GM23248 (cell line): ENCODE measurements at regions not wholly inside any gene's neighbourhood (a gene's known extent, or its start where the extent isn't known, plus 50 kb on each side); places are given as distances from the start of the nearest gene placed in this dataset.

ENCODE experiments used
- DNase-seq: peaks from one replicate; pipeline ENCODE4 v3.0.0-alpha.2; 2015
- H2AFZ ChIP-seq: fragments of 200-600 bp; sonication (generic); 2 replicates; pipeline ENCODE4 v1.6.1; 2016; ENCODE audit warnings: antibody characterized with exemption
- H3F3A ChIP-seq: fragments of 200-600 bp; sonication (generic); 2 replicates; pipeline ENCODE4 v1.6.1; 2016; ENCODE audit warnings: mild to moderate bottlenecking, antibody characterized with exemption, mixed run types; ENCODE audit not compliant: insufficient read depth
- H3K27ac ChIP-seq: fragments of 200-600 bp; sonication (generic); 2 replicates; pipeline ENCODE4 v1.5.1; 2016; ENCODE audit warnings: mild to moderate bottlenecking
- H3K27me3 ChIP-seq: fragments of 200-600 bp; sonication (generic); replicated peaks from 2 replicates; pipeline ENCODE4 v1.6.1; 2016; ENCODE audit warnings: mild to moderate bottlenecking; ENCODE audit not compliant: insufficient read depth
- H3K36me3 ChIP-seq: fragments of 200-600 bp; sonication (generic); 2 replicates; pipeline ENCODE4 v1.6.1; 2016; ENCODE audit warnings: low read depth, mild to moderate bottlenecking
- H3K4me1 ChIP-seq: fragments of 200-600 bp; sonication (generic); 2 replicates; pipeline ENCODE4 v1.6.1; 2016; ENCODE audit warnings: mild to moderate bottlenecking; ENCODE audit not compliant: insufficient read depth
- H3K4me2 ChIP-seq: fragments of 200-600 bp; sonication (generic); one replicate; pipeline ENCODE4 v1.6.1; 2016; ENCODE audit warnings: mild to moderate bottlenecking; ENCODE audit not compliant: unreplicated experiment
- H3K4me3 ChIP-seq: fragments of 200-600 bp; sonication (generic); 2 replicates; pipeline ENCODE4 v1.5.1; 2016; ENCODE audit warnings: mild to moderate bottlenecking
- H3K79me2 ChIP-seq: fragments of 200-600 bp; sonication (generic); 2 replicates; pipeline ENCODE4 v1.6.1; 2016; ENCODE audit warnings: mild to moderate bottlenecking; ENCODE audit not compliant: insufficient read depth
- H3K9ac ChIP-seq: fragments of 200-600 bp; sonication (generic); 2 replicates; pipeline ENCODE4 v1.6.1; 2016; ENCODE audit warnings: mild to moderate bottlenecking
- H3K9me2 ChIP-seq: fragments of 200-600 bp; sonication (generic); 2 replicates; pipeline ENCODE4 v1.6.1; 2016; ENCODE audit warnings: mixed run types, mild to moderate bottlenecking, moderate library complexity; ENCODE audit not compliant: insufficient read depth
- H3K9me3 ChIP-seq: fragments of 200-600 bp; sonication (generic); one replicate; pipeline ENCODE4 v1.6.1; 2017; ENCODE audit warnings: low read depth
- H4K20me1 ChIP-seq: fragments of 200-600 bp; sonication (generic); 2 replicates; pipeline ENCODE4 v1.6.0; 2016; ENCODE audit not compliant: insufficient read depth
- EZH2 ChIP-seq: fragments of 200-600 bp; sonication (generic); IDR thresholded peaks from 2 replicates; pipeline ENCODE4 v1.6.1; 2018; ENCODE audit warnings: antibody characterized with exemption, mild to moderate bottlenecking; ENCODE audit not compliant: insufficient read depth, poor library complexity, severe bottlenecking
- EZH2phosphoT487 ChIP-seq: fragments of 200-600 bp; sonication (generic); IDR thresholded peaks from 2 replicates; pipeline ENCODE4 v1.6.1; 2018; ENCODE audit warnings: antibody characterized with exemption, moderate library complexity, mild to moderate bottlenecking, low read depth; ENCODE audit not compliant: insufficient read depth
- WGBS, 2 experiments: methylation state at CpG; one replicate each; pipeline ENCODE4 v1.1.6; 2015 to 2017; ENCODE audit warnings: low lambda C conversion rate in 2 of 2, low coverage in 1 of 2; ENCODE audit errors: missing lambda C conversion rate in 2 of 2; 5-methylcytosine and 5-hydroxymethylcytosine counted together
- in situ Hi-C: fragments of 300-500 bp; cut with MboI; formaldehyde crosslinking; loops from 2 replicates; pipeline ENCODE4 v1.15.0; 2020

- Histone ChIP-seq H3K9ac (no peak overlapping the region), H4K20me1 (no peaks in the 10 kb centered on the region), H3F3A (peaks cover 26% of the 10 kb centered on the region), H3K27ac (no peak overlapping the region), H3K27me3 (no peaks in the 10 kb centered on the region), H3K9me2 (no peaks in the 10 kb centered on the region), H3K4me2 (no peak overlapping the region), H3K4me3 (no peak overlapping the region), H2AFZ (no peak overlapping the region), H3K36me3 (no peaks in the 10 kb centered on the region), H3K9me3 (no peaks in the 10 kb centered on the region), H3K4me1 (peaks cover 32% of the 10 kb centered on the region), H3K79me2 (no peaks in the 10 kb centered on the region)
- no peak for DNase-seq
- in situ Hi-C loops: no loop called here
- 90 to 91% methylated on average over 10 of the region's 10 CpGs for WGBS, 2 experiments
- TF ChIP-seq EZH2phosphoT487: no peak
- no peak for TF ChIP-seq EZH2
These were observed 61.5 kb downstream of the MYEOV start for GRCh38 chr11:69355346-69355940.

GRCh38 chr11:69355959-69356702, 62.2 kb downstream of the MYEOV start:
- WGBS, 2 experiments: 88 to 92% methylated on average over 8 of the region's 8 CpGs
- Histone ChIP-seq H3K9ac (no peak overlapping the region), H3F3A (peaks cover 20% of the 10 kb centered on the region), H3K9me2 (no peaks in the 10 kb centered on the region), H4K20me1 (no peaks in the 10 kb centered on the region), H3K4me1 (peaks cover 25% of the 10 kb centered on the region), H3K4me2 (no peak overlapping the region), H3K4me3 (no peak overlapping the region), H3K79me2 (no peaks in the 10 kb centered on the region), H3K27me3 (no peaks in the 10 kb centered on the region), H2AFZ (no peak overlapping the region), H3K9me3 (no peaks in the 10 kb centered on the region), H3K27ac (no peak overlapping the region), H3K36me3 (no peaks in the 10 kb centered on the region)
- TF ChIP-seq EZH2phosphoT487 (no peak), EZH2 (no peak)
- no peak for DNase-seq
- in situ Hi-C loops: no loop called here

- 90 to 95% methylated on average over 15 of the region's 15 CpGs for WGBS, 2 experiments
- no peaks in the 10 kb centered on the region for H3K27me3 ChIP-seq
- DNase-seq: no peak
These were observed 62.9 kb downstream of the MYEOV start for GRCh38 chr11:69356703-69357457.

GRCh38 chr11:69357458-69358397, 63.8 kb downstream of the MYEOV start:
- no peak overlapping the region for H3K4me2 ChIP-seq
- H3K9ac ChIP-seq: no peak overlapping the region
- no peaks in the 10 kb centered on the region for H3K27me3 ChIP-seq
- no peak overlapping the region for H3K27ac ChIP-seq
- no peaks in the 10 kb centered on the region for H3K36me3 ChIP-seq
- H3K9me3 ChIP-seq: no peaks in the 10 kb centered on the region
- in situ Hi-C loops: no loop called here
- TF ChIP-seq EZH2 (no peak), EZH2phosphoT487 (no peak)
- 82 to 84% methylated on average over 16 to 18 of the region's 18 CpGs for WGBS, 2 experiments
- H4K20me1 ChIP-seq: no peaks in the 10 kb centered on the region
- no peaks in the 10 kb centered on the region for H3K9me2 ChIP-seq
- H3K79me2 ChIP-seq: no peaks in the 10 kb centered on the region
- H3F3A ChIP-seq: peaks cover 4% of the 10 kb centered on the region; the same call in 1 of the 2 replicates
- DNase-seq: no peak
- no peak overlapping the region for H3K4me3 ChIP-seq
- peaks cover 9% of the 10 kb centered on the region for H3K4me1 ChIP-seq
- no peak overlapping the region for H2AFZ ChIP-seq

More at GRCh38 chr11:69356703-69357457, 62.9 kb downstream of the MYEOV start:
- no peak for TF ChIP-seq EZH2
- no peak for TF ChIP-seq EZH2phosphoT487
- H2AFZ ChIP-seq: no peak overlapping the region
- no peaks in the 10 kb centered on the region for H3K9me3 ChIP-seq
- H3K4me1 ChIP-seq: peaks cover 18% of the 10 kb centered on the region
- no peaks in the 10 kb centered on the region for H4K20me1 ChIP-seq
- no peak overlapping the region for H3K4me2 ChIP-seq
- H3K27ac ChIP-seq: no peak overlapping the region
- peaks cover 13% of the 10 kb centered on the region for H3F3A ChIP-seq
- no peak overlapping the region for H3K9ac ChIP-seq
- H3K9me2 ChIP-seq: no peaks in the 10 kb centered on the region
- in situ Hi-C loops: no loop called here
- H3K4me3 ChIP-seq: no peak overlapping the region
- H3K79me2 ChIP-seq: no peaks in the 10 kb centered on the region
- H3K36me3 ChIP-seq: no peaks in the 10 kb centered on the region
